ENCODE measurements at regions not wholly inside any gene's neighbourhood (a gene's known extent, or its start where the extent isn't known, plus 50 kb on each side); places are given as distances from the start of the nearest gene placed in this dataset.

DNA sequence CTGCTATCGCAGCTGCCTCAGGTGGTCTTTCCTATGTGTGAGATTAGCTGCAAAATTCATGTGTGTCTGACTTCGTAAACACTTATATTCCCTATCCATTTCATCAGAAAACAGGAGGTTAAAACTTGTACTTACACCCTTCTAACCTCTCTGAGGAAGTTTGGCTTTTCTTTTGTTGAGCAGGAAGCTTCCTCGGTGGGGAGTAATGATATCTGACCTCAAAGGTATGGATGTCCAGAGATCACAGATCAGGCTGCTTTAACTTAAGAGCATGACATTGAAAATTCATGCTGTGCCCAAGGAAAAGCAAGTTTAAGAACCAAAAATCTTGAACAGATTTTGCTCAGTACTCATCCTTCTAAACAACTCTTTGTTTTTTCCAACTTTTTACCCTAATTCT is 429.1 kb downstream of the STIM2 start:
- TF ChIP-seq EZH2 (IDR thresholded peaks at IDR 0.05; ENCODE audit: insufficient read depth, poor library complexity, severe bottlenecking) (no peak), EZH2phosphoT487 (IDR thresholded peaks at IDR 0.05; ENCODE audit: insufficient read depth, low read depth) (no peak)
